Kidney epithelial cell (primary cell): ENCODE measurements at regions not wholly inside any gene's neighbourhood (a gene's known extent, or its start where the extent isn't known, plus 50 kb on each side); places are given as distances from the start of the nearest gene placed in this dataset.

Source experiments
- DNase-seq: peaks from one replicate; pipeline ENCODE4 v3.0.0-alpha.2; 2010; ENCODE audit warnings: low read depth
- H3K27me3 ChIP-seq: 2 replicates; pipeline ENCODE4 v1.6.0; 2011; ENCODE audit warnings: low read length; ENCODE audit not compliant: control insufficient read depth, insufficient read depth
- H3K36me3 ChIP-seq: 2 replicates; pipeline ENCODE4 v1.5.1; 2011; ENCODE audit warnings: low read length; ENCODE audit not compliant: control insufficient read depth, insufficient read depth
- H3K4me3 ChIP-seq: 2 replicates; pipeline ENCODE4 v1.5.1; 2011; ENCODE audit warnings: low read depth, mild to moderate bottlenecking, control low read depth, low read length
- TF ChIP-seq, protein P1 (sequence below): IDR thresholded peaks from 2 replicates; pipeline ENCODE4 v1.5.1; 2011; ENCODE audit warnings: mild to moderate bottlenecking, moderate library complexity, low read length, control low read depth, inconsistent platforms; ENCODE audit not compliant: insufficient read depth, poor library complexity, severe bottlenecking

DNA sequence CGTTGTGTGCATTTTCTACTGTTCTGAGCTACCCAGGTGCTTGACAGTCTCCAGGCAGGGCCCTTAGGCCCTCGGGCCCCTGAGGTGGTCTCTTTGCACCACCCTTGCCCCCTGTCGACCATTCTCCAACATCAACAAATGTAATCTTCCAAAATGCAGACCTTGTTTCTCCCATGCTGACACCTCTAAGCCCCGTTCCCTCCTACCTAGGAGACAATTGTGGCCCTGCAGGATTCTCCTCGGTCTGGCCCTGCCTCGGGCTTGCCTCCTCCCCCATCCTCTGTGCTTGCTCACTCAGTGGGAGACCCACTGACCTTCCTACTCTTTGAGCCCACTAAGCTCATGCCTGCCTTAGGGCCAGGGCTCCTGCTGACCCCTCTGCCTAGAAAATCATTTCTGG is 104.2 kb upstream of the TARDBP start:
- Histone ChIP-seq H3K36me3 (no peaks in the 10 kb centered on the region), H3K4me3 (no peak overlapping the region), H3K27me3 (peaks cover 13% of the 10 kb centered on the region)
- TF ChIP-seq, protein P1, sequence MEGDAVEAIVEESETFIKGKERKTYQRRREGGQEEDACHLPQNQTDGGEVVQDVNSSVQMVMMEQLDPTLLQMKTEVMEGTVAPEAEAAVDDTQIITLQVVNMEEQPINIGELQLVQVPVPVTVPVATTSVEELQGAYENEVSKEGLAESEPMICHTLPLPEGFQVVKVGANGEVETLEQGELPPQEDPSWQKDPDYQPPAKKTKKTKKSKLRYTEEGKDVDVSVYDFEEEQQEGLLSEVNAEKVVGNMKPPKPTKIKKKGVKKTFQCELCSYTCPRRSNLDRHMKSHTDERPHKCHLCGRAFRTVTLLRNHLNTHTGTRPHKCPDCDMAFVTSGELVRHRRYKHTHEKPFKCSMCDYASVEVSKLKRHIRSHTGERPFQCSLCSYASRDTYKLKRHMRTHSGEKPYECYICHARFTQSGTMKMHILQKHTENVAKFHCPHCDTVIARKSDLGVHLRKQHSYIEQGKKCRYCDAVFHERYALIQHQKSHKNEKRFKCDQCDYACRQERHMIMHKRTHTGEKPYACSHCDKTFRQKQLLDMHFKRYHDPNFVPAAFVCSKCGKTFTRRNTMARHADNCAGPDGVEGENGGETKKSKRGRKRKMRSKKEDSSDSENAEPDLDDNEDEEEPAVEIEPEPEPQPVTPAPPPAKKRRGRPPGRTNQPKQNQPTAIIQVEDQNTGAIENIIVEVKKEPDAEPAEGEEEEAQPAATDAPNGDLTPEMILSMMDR, result no peak
- DNase-seq, result no peak

GRCh38 chr1:10909697-10910680 is 102.5 kb upstream of the TARDBP start:
- H3K4me3 ChIP-seq, result no peak overlapping the region
- DNase-seq, result no peak
- no peaks in the 10 kb centered on the region for H3K36me3 ChIP-seq
- TF ChIP-seq, protein P1, result peak; percentile 88
- H3K27me3 ChIP-seq, result peaks cover 13% of the 10 kb centered on the region

GRCh38 chr1:10910681-10911489 is 101.6 kb upstream of the TARDBP start:
- TF ChIP-seq, protein P1, result no peak
- Histone ChIP-seq H3K27me3 (peaks cover 15% of the 10 kb centered on the region), H3K36me3 (no peaks in the 10 kb centered on the region), H3K4me3 (no peak overlapping the region)
- no peak for DNase-seq

DNA sequence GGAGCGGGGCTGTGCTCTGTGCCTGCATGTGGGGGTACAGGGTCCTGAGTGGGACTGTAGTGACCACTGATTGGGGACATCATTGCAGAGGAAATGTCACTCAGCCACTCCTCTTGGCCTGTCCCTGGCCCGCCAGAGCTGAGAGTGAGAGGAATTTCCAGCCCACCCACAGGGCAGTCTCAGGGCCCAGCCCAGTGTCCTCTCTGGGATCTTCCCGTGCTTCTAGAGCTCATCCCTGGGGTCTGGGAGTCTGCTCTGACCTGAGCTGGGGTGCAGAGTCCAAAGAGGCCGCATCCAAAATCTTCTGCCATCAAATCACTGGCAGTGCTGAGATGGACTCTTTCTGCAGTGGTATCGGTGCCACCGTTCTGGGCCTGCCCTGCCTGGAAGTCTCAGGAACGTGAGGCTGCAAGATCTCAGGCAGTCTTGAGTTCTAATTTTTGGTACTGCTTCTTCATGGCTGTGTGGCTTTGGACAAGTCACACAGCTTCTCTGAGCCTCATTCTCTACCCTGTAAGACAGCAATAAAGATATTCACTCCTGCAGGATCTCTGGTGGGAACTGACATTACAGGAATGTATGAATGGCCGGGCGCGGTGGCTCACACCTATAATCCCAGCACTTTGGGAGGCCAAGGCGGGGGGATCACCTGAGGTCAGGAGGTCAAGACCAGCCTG is 100.8 kb upstream of the TARDBP start:
- H3K36me3 ChIP-seq, result no peaks in the 10 kb centered on the region
- no peak for DNase-seq
- H3K27me3 ChIP-seq, result peaks cover 18% of the 10 kb centered on the region
- TF ChIP-seq, protein P1, result no peak
- H3K4me3 ChIP-seq, result no peak overlapping the region

DNA sequence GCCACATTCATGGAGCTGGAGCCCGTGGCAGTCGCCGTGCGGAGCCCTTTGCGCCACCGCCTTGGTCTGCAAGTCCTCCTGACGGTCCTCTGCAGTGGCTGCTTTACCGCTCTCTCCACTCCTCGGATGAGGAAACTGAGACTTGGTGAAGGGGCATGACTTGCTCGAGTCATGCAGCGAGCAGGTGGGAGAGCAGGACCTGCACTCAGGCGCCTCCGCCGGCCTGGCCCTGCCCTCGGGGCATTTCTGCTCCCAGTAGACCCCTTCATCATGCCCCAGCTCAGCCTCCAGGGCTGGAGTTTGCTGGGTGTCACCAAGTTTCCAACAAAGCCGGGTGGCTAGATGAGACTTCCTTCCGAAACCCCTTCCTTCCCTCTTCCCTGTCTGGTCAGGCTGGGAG is 100.0 kb upstream of the TARDBP start:
- TF ChIP-seq, protein P1, result no peak
- Histone ChIP-seq H3K36me3 (no peaks in the 10 kb centered on the region), H3K4me3 (no peak overlapping the region), H3K27me3 (peaks cover 20% of the 10 kb centered on the region)
- no peak for DNase-seq
